IPS-NIHi7 (cell line): ENCODE measurements at regions not wholly inside any gene's neighbourhood (a gene's known extent, or its start where the extent isn't known, plus 50 kb on each side); places are given as distances from the start of the nearest gene placed in this dataset.

Experiments used
- DNase-seq: peaks from one replicate; pipeline ENCODE4 v3.0.0; 2012; ENCODE audit warnings: mixed read lengths; ENCODE audit errors: extremely low spot score

DNA sequence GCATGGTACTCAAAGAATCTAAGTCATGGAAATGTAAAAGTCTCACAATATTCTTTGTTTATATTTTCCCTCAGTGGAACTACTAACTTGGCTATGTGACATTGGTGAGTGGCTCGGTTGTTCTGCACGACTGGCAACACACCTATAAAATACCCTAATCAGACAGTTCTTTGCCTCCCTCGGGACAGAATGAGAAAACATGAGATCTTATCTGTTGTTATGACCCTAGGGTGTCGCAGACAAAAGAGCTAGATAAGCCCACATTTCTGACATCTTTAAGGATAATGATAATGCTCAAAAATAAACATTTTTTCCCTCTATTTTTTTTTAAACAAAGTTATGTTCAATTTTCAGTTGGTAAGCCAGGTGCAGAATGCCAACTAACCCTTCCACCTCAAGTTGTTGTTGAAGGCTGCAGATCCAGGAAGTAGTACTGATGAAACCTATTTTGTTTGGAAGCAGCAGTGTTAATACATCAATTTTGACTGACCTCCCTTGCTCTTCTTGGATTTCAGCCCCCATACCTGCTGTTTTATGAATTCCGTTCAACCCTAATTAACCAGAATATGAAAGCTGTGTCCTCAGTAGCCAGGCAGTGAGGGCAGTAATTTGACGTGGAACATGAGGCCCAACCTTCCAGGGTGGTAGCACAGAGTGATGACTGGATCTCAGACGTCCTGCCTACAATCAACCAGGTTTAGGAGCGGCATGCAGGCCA, 108.7 kb upstream of the DUSP10 start:
- DNase-seq, result no peak

DNA sequence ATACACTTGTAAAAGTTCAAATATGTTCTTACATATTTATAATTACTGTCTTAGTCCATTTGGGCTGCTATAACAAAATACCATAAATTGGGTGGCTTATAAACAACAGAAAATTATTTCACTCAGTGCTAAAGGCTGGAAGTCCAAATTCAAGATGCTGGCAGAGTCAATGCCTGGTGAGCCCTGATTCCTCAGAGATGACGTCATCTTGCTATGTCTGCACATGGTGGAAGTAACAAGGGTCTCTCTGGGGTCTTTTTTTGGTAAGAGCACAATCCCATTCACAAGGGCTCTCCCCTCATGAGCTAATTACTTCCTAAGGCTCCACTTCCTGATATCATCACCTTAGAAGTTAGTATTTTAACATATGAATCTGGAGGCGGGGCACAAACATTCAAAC, 108.0 kb upstream of the DUSP10 start:
- no peak for DNase-seq

DNA sequence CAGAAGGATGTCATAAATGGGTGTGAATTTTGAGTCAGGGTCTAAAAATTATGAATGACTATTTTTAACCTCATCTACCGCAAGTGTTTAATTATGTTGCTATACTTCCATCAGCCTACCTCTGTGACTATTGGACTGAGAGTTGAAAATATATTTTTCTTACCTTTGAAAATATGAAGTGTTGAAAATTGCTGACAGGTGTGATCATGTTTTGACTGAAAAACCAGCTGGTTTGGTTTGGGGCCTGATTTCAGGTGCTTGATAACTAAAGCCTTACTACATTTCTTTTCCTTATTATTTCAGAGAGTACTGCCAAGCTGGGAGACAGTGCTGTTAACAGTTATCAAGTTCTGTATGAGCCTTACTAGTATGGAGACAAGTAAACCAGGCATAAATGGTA, 107.2 kb upstream of the DUSP10 start:
- no peak for DNase-seq

DNA sequence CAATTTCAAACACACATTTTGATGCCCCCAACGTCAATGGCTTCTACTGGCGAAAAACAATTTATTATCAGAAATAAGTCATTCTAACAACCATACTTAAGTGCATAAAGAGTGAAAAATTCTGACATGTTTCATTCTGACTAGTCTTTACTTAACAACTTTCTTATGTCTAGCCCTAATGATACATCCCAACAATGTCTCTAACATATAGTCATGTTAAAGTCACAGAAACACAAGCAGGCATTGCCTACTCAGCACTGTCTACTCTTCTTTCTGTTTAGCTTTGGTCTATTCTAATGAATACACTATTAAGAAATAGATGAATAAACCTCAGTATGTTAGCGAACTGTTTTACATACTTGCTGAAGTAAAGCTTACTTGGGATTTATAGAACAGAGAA, 105.8 kb upstream of the DUSP10 start:
- no peak for DNase-seq

DNA sequence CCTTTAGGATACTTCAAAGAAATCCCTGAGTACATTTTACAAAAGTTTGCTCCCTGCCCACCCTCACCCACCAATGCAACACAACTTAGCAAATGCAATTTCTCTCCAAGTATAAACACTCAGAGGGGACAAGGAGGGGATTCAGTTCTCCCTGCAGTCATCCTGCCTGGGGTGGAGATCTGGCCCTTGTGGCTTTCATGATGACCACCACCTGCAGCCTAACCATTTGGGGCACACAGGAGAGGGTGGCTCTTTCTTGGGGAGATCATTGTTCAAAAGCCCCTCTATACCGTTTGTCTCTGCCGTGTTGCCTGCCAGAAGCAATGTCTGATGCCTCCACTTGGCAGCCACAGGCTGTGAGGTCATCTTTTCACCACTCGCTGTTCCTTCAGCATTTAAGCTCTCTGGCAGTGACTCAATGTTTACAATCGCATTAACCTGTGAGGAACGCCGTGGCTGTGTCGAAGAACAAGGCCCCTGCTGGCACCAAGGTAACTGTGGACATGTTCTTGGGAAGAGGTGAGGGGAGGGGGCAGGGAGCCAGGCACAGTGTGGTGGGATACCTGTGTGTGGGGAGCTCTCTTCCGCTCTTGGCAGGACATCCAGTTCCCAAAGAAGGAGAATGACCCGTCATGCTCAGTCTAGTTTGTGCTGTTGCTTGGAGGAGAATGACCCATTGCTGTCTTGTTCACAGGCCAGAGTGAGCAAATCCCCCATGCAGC, 103.9 kb upstream of the DUSP10 start:
- peak; percentile 49 for DNase-seq

DNA sequence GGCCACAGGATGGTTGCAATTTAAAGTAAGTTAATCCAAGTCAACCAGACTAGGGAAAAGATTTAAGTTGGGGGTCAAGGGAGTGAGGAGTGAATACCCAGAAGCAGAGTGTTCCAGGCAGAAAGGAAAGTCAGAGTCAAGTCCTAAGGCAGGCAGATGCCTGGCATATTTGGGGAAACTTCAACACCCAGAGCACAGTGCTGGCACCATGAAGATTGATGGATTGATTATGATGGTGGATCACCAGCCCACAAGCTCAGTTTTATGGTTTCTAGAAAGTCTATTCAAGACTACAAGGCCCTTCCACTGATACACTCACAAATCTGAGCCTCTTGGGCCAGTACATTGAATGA, 100.1 kb upstream of the DUSP10 start:
- DNase-seq, result no peak

DNA sequence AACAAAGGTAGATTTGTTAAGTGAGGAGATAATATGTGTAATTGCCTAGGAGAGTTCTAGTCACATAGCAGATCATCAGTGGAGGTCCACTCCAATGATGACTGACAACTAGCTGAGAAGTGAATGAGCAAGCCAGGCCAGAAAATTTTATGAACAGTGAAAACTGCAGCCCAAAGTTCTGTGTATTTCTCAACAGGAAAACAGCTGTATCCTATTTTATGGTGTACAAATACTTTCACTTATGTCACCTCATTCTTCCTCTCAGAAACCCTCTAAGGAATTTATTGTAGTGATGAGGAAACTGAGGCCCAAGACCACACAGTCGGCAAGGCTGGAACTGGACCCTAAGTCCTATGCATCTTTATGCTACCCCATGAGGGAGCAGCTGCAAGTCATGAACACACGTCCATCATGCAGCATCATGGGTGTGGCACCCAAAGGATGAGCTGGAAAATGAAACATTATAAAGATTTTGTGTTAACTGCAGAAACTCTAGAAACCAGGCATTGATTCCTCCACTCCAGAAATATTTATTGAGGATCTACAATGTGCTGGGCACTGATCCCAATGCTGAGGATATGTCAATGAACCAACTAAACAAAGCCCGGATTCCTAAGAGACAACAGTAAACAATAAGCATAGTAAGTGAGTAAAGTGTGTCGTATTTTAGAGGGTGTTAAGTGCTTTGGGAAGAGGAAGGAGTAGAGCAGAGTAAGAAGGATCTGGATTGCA, 99.5 kb upstream of the DUSP10 start:
- DNase-seq, result no peak

DNA sequence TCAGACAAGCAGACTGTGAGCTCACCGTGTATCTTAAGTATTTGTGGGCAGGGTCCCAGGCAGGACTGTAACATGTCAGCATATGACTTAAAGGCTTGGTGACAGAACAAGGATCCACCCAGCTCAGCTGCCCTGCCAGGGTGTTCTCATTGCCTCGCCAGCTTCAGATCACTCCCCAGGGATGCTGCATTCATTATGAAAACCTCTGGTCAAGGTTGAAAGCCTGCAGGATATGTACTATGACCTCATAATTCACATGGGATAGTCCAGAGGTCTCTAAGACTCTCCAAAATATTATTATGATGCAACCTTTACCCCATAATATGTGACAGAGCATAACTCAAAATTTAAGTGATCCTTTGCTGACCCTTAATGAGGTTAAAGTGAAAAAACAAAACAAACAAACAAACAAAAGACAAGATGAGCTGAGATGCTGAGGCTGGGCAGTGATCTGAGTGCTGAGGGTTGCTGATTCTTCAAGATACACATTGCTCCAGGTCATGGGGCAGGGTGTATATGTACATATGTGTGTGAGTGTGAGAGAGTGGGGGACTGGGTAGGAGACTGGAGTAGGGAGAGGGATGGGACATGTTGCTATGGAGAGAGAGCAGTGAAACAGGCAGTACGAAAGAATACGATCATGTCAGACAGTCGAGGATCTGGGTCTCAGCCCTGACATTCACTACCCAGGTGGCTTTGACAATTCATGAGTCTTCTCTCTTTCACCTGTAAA, 98.8 kb upstream of the DUSP10 start:
- DNase-seq, result no peak

DNA sequence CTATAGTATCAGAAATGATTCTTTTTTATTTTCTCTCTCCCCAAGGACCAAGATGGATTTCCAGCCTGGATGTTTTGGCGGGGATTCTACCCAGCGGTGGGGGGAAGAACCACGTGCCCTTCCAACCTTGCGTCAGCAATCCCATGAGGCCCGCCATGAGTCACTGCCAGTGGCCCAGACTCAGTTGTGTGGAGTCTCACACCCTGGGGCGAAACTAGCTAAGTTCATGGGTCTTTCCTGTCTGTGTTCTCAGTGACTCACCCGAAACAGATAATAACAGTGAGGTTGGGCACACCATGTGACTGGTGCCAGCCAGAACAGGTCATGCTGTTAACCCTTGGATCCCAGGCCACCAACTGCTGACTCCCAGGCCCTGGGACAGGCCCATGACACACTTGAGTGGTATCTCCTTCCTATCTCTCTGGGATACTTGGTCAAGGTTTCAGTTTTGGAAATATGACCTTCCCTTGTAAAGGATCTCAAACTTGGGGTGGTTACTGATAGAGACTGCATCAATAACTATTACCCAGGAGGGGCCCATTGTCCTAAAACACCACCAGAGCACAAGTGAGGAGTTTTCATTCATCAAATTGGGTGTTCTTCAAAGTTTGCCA, 98.0 kb upstream of the DUSP10 start:
- DNase-seq, result no peak

DNA sequence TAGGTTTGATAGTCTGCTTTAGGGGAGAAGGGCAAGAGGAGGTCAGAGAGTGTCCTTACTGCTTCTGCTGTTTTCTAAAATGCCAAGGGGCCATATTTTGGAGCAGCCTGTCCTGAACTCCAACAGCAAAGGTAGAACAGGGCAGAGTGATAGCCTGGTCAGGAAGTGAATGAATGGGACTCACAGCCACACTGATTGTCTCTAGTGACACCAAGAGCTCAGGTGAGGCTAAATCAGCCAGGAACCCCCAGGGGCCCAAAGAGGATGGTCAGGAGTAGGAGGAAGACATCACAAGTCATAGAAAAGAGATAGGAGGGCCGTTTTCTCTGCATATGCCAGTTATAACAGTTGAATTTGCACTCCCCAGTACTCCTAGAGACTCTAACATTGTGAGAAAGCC, 97.4 kb upstream of the DUSP10 start:
- no peak for DNase-seq

DNA sequence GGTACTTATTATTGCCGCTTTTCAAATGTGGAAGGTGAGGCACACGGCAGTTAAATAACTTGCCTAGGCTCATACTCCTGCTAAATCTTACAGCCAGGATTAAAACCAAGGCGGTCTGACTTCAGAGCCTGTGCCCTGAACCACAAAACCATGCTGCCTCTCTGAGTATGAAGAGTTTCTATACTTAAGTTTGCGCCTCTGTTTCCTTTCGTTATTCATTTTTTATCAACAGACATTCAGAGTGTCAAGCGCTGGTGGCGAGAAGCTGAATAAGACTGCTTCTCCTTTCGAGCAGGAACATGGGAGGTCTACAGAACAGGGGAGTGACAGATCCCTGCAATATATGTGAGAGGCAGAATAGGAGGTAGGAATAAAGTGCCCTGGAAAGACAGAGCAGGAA, 96.0 kb upstream of the DUSP10 start:
- DNase-seq, result no peak

DNA sequence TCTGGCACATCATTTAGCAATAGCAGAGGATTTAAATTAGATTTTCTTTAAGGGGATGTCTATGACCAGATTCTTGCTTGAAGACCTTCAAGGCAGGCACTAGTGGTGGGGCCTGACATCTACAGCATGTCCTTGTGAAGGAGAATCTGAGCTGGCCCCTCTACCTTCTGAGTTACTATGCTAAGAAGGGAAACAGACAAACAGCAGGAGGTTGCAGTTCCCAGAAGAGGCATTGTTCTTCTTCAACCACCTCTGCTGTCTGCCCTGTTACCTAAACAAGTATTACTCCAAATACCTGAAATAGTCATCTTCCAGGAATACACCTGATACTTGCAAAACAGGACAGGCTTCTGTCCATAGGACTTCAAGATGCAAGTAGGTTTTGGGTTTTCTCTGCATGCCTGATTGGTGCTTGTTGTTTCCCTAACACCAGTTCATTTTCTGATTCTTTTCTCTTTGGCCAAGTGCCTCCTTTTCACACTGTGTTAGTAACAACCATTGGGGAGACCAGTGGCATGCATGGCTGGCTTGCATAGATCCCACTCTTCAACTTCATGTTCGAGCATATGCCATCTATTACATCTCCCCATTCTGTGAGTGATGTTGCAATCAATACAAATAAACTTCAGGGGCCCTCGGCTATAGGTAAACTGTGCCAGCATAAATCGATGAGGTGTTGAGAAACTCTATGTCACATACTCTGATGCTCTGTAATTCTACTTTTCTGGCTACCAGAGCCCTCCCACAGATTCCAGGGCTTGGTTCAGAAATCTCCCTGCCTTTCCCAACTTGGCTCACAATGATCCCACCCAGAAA, 93.0 kb upstream of the DUSP10 start:
- peak; percentile 17 for DNase-seq

DNA sequence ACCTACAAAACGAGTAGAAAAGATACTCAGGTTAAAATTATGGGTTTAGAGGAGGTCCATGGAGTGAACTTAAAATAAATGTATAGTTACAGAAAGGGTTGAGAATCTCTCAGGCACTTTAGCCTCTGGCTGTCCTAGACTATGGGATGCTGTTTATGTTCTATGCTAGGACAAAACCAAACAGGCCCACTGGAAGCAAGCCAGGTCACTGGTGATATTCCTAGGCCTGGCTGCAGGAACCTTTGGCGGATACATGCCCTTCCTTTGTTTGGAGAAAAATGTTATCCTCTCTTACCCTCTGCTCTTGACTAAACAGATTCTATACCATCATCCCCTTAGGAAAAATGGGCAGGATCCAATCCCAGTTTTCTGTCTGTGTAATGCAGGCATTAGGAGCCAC, 90.7 kb upstream of the DUSP10 start:
- no peak for DNase-seq

DNA sequence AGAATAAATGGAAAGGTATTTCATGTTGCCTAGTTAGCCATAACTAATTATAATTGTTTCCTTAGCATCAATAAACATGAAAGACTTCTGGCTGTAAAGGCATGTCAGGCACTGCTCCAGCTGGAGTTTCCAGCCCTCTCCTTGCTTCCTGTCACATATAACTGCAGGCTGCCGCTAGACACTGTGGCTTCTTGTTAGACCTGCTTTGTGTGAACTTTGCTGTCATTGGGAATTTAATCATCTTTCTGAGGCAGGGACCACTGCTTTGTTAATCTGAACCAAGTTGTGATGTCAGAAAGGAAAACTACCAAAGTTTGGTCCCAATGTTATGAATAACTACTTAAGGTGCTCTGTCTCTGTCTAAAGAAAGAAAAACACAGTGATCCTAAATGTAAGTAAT, 90.3 kb upstream of the DUSP10 start:
- no peak for DNase-seq

DNA sequence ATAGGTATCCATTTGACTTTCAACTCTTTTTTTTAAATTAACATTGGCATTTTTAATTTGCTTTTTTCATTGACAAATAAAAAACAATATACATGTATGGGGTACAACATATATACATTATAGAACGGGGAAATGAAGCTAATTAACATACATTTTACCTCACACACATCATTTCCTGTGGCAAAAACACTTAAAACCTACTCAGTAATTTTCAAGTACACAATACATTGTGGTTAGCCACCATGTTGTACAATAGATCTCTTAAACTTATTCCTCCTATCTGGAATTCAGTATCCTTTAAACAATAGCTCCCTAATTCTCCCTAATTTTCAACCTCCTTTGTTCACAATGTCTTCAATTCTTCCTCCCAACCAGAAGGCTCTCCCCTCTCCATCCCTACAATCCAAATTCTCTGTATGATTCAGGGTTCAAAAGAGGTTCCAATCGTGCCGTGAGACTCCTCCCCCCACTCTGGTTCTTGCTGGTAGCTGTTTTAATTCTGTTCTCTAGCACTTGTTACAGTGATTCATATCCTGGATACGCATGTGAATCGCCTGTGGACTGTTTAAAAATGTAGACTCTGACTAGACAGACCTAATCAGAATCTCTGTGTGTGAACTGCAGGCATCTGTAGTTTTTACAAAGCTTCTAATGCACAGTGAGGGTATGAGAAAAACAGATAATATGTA, 87.6 kb upstream of the DUSP10 start:
- no peak for DNase-seq

DNA sequence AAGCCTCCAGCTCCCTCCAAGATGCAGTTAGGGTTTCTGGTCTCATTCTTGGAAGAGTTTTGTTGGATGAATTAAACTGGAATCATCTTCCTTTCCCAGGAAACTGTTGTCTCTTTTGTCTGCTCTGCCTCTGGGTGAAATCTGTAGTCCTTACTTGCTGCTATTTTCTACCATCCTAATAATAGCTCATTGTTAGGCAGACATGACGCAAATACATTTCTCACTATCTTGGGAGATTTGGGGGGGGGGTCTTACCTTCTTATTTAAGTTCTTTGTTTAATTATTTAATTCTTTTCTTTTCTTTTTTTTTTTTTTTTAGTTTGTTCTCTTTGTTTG, 85.4 kb upstream of the DUSP10 start:
- no peak for DNase-seq

DNA sequence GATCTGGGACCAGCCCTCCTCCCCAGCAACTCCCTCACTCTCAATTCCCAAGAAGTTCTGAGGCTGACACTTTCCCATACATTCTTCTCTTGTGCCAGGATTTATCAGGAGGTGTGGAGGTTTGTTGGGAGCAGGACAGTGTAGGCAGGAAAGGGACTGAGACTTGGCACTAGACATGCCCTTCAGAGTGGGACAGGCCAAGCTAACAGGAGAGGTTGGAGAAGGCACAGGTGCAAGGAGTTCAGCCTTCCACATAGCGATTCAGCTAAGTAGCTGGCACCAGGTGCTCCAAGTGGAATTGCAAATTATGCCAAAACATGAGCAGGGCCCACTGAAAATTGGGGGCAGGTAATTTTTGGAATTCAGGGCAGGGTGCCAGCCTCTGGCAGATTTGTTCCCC, 83.0 kb upstream of the DUSP10 start:
- DNase-seq, result no peak

DNA sequence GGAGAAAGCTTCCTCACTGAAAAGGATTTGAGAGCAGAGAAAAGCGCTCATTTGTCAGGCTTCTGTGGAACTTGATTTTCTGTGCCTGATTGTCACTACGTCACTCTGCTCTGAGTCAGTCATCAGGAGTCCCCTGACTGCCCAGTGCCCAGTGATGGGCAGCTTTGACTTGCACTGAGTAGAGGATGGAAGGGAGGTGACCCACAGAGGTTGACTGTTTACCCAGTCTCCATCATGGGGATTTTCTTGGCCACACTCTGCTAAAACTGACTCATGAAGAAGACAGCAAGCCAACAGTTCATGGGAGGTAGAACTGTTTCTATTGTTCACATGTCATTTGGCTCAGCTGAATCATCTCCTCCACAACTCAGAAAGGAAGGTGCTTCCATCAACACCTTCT, 82.1 kb upstream of the DUSP10 start:
- DNase-seq, result no peak

DNA sequence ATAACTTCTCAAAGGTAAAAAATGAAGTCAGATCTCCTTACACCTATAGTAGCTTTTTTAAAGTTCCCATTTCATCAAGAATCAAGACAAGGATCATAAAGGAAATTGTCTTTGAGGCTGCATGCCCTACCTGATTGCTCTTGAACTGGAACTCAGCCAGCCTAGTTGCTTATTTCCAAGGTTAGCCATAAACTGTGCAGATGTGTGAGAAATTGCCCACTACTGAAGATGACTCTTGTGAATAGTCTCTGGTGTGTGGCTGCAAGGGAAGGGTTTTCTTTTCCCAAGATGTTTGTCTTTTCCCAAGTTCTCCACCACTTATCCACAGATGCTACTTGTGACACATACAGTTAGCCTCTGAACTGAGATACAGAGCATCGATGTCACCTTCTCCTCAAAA, 81.7 kb upstream of the DUSP10 start:
- DNase-seq, result no peak

DNA sequence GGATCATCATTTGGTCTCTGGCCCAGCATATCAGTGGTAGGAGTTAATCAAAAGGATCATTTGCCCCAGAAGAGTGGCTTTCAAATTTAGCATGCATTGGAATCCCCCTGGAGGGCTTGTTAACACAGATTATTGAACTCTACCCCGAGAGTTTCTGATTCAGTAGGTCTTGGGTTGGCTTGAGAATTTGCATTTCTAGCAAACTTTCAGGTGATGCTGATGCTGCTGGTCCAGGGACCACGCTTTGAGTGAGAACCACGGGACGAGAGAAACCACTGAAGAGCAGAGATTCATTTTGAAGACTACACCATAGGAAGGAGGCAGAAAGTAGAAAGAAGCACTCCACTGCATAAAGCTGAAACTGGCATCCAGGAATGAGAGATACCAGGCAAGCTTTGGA, 81.3 kb upstream of the DUSP10 start:
- no peak for DNase-seq

DNA sequence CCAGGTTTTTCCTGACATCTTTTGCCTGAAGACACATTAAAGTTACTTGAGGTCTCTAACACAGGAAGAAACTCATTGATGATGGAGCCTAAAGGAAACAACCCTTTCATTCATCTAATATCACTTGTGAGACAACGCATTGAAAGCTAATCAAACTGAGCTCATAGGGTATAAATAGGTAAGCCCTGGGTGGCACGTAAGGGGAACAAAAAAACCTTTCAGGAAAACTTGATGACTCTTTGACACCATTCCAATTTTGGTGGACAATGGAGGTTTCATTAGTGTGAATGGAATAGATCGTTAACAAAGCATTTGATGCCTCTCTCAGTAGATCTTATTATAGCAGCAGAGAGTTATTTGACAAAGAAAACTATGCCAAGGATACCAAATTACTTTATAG, 80.7 kb upstream of the DUSP10 start:
- DNase-seq, result no peak
